Mesodermal cell (in vitro differentiated cells): ENCODE measurements at regions not wholly inside any gene's neighbourhood (a gene's known extent, or its start where the extent isn't known, plus 50 kb on each side); places are given as distances from the start of the nearest gene placed in this dataset.

Source experiments
- H3K27ac ChIP-seq: 2 replicates; pipeline ENCODE4 v1.7.0; 2013; ENCODE audit warnings: mild to moderate bottlenecking, low read depth, low read length, moderate library complexity; ENCODE audit not compliant: severe bottlenecking
- H3K36me3 ChIP-seq: 2 replicates; pipeline ENCODE4 v1.7.1; 2013; ENCODE audit warnings: mild to moderate bottlenecking, low read length, moderate library complexity; ENCODE audit not compliant: control insufficient read depth, insufficient read depth
- H3K4me1 ChIP-seq: one replicate; pipeline ENCODE4 v1.7.1; 2013; ENCODE audit warnings: mild to moderate bottlenecking, low read length; ENCODE audit not compliant: insufficient read depth, control insufficient read depth, poor library complexity, severe bottlenecking
- H3K4me3 ChIP-seq: 2 replicates; pipeline ENCODE4 v1.7.0; 2013; ENCODE audit warnings: low read length, control low read depth, mild to moderate bottlenecking; ENCODE audit not compliant: insufficient read depth, poor library complexity, severe bottlenecking; ENCODE audit errors: extremely low read depth
- H3K9me3 ChIP-seq: 2 replicates; pipeline ENCODE4 v1.7.1; 2013; ENCODE audit warnings: mild to moderate bottlenecking, low read length, moderate library complexity; ENCODE audit not compliant: control insufficient read depth
- WGBS, 2 experiments: methylation state at CpG; one replicate each; pipeline ENCODE4 v1.1.5; 2013; ENCODE audit warnings: missing lambda C conversion rate in 2 of 2; ENCODE audit not compliant: insufficient coverage in 2 of 2; 5-methylcytosine and 5-hydroxymethylcytosine counted together

- H3K4me1 ChIP-seq: peaks cover 32% of the 10 kb centered on the region
- WGBS, 2 experiments: 31 to 32% methylated on average over 5 to 6 of the region's 7 CpGs
- no peak overlapping the region for H3K27ac ChIP-seq
- no peak overlapping the region for H3K4me3 ChIP-seq
- H3K9me3 ChIP-seq: no peaks in the 10 kb centered on the region
- H3K36me3 ChIP-seq: no peaks in the 10 kb centered on the region
These were observed 203.0 kb downstream of the PLPP3 start for GRCh38 chr1:56376188-56376984.

GRCh38 chr1:56375326-56375804 lies 204.0 kb downstream of the PLPP3 start:
- Histone ChIP-seq H3K27ac (no peak overlapping the region), H3K4me3 (no peak overlapping the region), H3K9me3 (no peaks in the 10 kb centered on the region), H3K36me3 (no peaks in the 10 kb centered on the region), H3K4me1 (peaks cover 32% of the 10 kb centered on the region)
- 45 to 56% methylated on average over 1 to 2 of the region's 5 CpGs for WGBS, 2 experiments

- peaks cover 32% of the 10 kb centered on the region for H3K4me1 ChIP-seq
- H3K27ac ChIP-seq: no peak overlapping the region
- no peaks in the 10 kb centered on the region for H3K36me3 ChIP-seq
- H3K9me3 ChIP-seq: no peaks in the 10 kb centered on the region
- H3K4me3 ChIP-seq: no peak overlapping the region
- WGBS, 2 experiments: 86 to 91% methylated on average over 6 to 11 of the region's 14 CpGs
These were observed 205.1 kb downstream of the PLPP3 start for GRCh38 chr1:56374026-56374974.

GRCh38 chr1:56370513-56370912 lies 208.8 kb downstream of the PLPP3 start:
- no peak overlapping the region for H3K27ac ChIP-seq
- 80% methylated on average over 1 of the region's 6 CpGs; no CpG with 5 or more reads in 1 of the 2 experiments for WGBS, 2 experiments
- peaks cover 12% of the 10 kb centered on the region for H3K4me1 ChIP-seq

GRCh38 chr1:56363007-56363770 lies 216.2 kb downstream of the PLPP3 start:
- no peaks in the 10 kb centered on the region for H3K36me3 ChIP-seq
- no peaks in the 10 kb centered on the region for H3K9me3 ChIP-seq
- no peak overlapping the region for H3K27ac ChIP-seq
- 91 to 99% methylated on average over 5 to 6 of the region's 7 CpGs for WGBS, 2 experiments
- no peak overlapping the region for H3K4me3 ChIP-seq
- peaks cover 2% of the 10 kb centered on the region for H3K4me1 ChIP-seq

More at GRCh38 chr1:56370513-56370912, 208.8 kb downstream of the PLPP3 start:
- Histone ChIP-seq H3K4me3 (no peak overlapping the region), H3K9me3 (no peaks in the 10 kb centered on the region), H3K36me3 (no peaks in the 10 kb centered on the region)

GRCh38 chr1:56360021-56360420 lies 219.3 kb downstream of the PLPP3 start:
- H3K9me3 ChIP-seq: no peaks in the 10 kb centered on the region
- no peaks in the 10 kb centered on the region for H3K36me3 ChIP-seq
- H3K27ac ChIP-seq: no peak overlapping the region
- 100% methylated on average over 2 to 3 of the region's 3 CpGs for WGBS, 2 experiments
- H3K4me1 ChIP-seq: peaks cover 14% of the 10 kb centered on the region
- no peak overlapping the region for H3K4me3 ChIP-seq

GRCh38 chr1:56359056-56359455 lies 220.3 kb downstream of the PLPP3 start:
- H3K36me3 ChIP-seq: no peaks in the 10 kb centered on the region
- peaks cover 14% of the 10 kb centered on the region for H3K4me1 ChIP-seq
- no peak overlapping the region for H3K4me3 ChIP-seq
- WGBS, 2 experiments: 100% methylated on average over 1 to 2 of the region's 2 CpGs
- no peak overlapping the region for H3K27ac ChIP-seq
- no peaks in the 10 kb centered on the region for H3K9me3 ChIP-seq

GRCh38 chr1:56357927-56358690 lies 221.3 kb downstream of the PLPP3 start:
- peaks cover 14% of the 10 kb centered on the region for H3K4me1 ChIP-seq
- no peaks in the 10 kb centered on the region for H3K9me3 ChIP-seq
- no peaks in the 10 kb centered on the region for H3K36me3 ChIP-seq
- 88% methylated on average over 1 of the region's 3 CpGs; no CpG with 5 or more reads in 1 of the 2 experiments for WGBS, 2 experiments
- H3K4me3 ChIP-seq: no peak overlapping the region
- H3K27ac ChIP-seq: no peak overlapping the region

- Histone ChIP-seq H3K36me3 (no peaks in the 10 kb centered on the region), H3K27ac (no peak overlapping the region), H3K4me1 (peaks cover 14% of the 10 kb centered on the region), H3K9me3 (no peaks in the 10 kb centered on the region), H3K4me3 (no peak overlapping the region)
- WGBS, 2 experiments: 94% methylated on average over 9 to 10 of the region's 11 CpGs
These were observed 222.9 kb downstream of the PLPP3 start for GRCh38 chr1:56356376-56356990.
